Embryonic facial prominence (tissue), 1 donor: ENCODE measurements at regions not wholly inside any gene's neighbourhood (a gene's known extent, or its start where the extent isn't known, plus 50 kb on each side); places are given as distances from the start of the nearest gene placed in this dataset.
A peak's percentile ranks its signal among the peaks of the same experiment; 100 is the strongest.
"Not testable (repeated sequence)": the region's sequence is repeated elsewhere in the genome, so short reads cannot be mapped to it uniquely, and the experiment has no call there.

Experiments
- DNase-seq: peaks from one replicate; pipeline ENCODE4 v3.0.0-alpha.2; 2016; ENCODE audit errors: extremely low spot score

DNA sequence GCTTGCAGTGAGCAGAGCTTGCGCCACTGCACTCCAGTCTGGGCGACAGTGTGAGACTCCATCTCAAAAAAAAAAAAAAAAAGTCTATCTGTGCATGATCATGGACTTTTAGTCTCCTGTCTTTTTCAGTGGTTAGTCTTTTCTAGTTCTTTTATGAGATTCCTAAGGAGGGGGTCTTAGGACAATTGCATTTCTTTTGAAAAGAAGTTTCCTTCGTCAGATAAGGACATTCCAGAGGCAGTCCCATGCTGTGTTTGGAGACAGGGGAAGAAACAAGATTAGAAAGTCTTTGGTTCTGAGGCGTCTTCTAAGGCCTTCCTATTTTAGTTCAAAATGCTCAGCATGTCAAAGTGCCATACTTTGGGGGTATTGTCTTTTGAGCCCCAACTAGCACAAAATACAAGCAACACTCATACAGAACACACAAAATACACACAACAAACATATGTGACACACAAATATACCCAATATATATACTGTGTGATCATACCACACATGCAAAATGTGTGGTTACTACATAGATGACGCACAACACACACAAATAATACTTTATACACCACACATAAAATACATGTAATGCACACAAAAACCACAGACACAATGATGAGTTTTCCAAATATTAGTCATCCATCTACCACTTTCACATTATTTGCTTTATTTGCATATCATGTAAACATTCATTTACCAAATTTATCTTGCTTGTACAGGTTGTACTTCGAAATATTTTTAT is 394.5 kb downstream of the SPATA31D1 start:
- no peak for DNase-seq

GRCh38 chr9:82385633-82386032 is 397.1 kb downstream of the SPATA31D1 start:
- DNase-seq = no peak

DNA sequence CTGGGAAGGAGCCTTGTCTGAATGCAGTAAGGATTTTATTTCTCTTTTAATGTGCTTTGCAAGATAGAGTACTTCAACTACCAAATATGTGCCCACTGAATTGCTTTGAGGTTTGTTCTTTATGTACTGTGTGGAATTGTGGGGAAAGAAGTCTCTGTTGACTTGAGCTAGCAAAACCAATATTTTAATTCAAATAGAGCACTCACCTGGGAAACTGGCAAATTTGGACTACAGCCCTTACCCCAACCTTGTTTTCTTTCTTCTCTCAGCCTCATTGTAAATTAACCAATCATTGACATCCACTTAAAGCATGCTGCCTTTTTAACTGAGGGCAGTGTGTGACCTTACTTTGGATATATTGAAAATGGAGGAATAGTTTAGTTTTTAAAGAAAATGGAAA is 409.0 kb downstream of the SPATA31D1 start:
- DNase-seq = no peak

DNA sequence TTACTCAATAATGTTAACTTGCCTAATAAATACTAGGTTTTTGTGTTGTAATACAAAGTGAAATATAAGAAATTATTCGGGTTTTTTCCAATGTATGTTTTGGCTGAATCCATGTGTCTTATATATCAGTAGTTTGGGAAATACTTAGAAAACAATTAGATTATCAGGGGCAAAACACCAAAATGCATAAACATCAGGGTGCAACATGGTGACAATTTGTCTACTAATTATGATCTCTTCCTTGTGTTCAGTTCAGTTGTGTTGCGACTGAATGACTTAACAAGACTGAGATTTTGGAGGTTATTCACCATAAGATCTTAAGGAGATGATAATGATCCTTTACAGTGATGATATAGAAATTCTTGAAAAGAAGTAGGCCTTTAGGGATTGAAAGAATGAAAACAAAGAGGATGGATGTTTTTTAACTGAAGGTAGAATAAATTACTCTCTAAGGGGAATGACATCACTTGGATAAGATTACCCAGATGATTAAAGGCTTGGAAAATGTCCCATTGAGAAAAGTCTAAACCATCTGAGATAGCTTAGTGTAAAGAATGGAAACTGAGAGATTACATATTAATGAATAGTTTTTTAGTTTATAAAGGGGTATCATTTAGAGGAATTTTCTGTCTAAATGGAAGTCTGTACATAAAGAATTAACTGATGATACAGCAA is 415.8 kb downstream of the SPATA31D1 start:
- DNase-seq = no peak

GRCh38 chr9:82404881-82405280 is 416.3 kb downstream of the SPATA31D1 start:
- DNase-seq = no peak

DNA sequence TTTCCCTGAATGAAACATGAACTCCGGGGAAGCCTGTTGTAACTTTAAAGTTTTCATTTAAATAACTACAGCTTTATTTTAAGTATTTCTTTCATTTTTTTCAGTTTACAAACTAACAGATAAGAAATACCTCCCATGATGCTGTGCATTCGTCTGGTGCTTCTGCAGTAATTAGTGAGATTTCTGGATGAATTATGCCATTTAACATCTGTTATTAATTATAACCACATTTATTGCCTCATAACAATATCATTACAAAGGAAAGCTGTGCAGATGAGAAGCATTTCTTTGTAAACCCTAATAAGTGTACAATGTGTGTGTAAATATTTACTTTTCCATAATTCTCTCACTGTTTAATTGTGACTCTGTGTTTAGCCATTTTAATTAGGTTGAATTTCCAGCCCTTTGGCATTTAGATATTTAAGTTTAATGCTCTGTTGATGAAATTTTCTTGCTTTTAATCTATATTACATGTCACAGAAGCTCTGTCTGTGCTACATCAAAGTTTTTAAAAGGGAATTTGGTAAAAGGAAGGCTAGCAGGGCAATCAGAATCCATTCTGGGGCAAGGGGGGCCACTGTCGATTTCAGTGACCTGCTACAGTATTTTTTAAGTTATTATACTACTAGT is 418.0 kb downstream of the SPATA31D1 start:
- DNase-seq = no peak

DNA sequence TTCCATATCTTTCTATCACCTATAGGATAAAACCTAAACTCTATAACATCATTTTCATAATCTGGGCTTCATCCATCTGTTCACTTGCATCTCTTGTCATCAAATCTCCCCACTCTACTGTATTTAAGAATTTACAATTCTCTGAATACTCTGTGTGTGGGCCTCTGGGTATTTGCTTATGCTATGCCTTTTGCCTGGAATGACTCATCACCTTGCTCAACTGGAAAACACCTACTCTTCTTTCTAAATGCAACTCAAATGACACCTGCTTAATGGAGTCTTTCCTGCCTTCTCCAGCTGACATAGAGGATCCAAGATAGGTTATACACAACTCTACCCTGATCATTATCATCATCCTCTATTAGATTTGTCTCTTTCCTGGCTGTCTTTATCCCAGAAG is 421.7 kb downstream of the SPATA31D1 start:
- no peak for DNase-seq

DNA sequence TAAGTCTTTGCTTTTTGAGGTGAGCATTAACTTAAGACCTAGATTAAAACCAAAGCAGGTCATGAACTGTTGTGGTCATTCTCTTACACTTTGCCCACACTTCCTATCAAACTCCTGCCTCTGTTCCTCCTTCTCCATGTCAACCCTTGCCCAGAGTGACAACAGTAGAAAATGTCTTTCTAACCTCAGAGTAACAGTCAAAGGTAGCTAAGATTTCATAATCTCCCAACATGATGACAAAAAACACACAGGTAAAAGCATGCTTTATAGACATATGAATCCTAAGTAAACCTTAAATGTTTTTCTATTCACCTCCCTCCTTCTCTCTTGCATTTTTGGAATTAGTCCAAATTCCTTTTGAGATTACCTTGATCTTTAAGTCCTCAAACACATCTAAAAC is 422.3 kb downstream of the SPATA31D1 start:
- DNase-seq = no peak

GRCh38 chr9:82412586-82413305 is 424.2 kb downstream of the SPATA31D1 start:
- no peak for DNase-seq

DNA sequence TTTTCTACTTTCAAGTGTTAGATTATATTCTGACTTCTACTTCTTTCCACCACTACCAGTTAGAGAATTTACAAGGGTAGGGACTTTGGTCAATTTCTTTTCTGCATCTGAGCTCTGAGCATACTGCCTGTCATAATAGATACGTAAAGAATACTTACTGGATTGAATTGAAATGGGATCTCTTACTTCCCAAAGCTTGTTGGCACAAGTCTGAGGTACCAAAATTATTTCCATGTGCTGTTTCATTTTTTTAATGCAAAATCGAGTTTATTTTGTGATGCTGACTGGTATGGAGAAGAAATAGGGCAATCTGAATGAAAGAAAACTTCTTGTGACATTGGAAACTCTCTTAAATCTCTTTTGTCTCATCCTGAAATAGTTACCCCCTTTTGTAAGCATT is 428.9 kb downstream of the SPATA31D1 start:
- DNase-seq = peak; percentile 27

- no peak for DNase-seq
Observed at GRCh38 chr9:82418334-82418733, 429.8 kb downstream of the SPATA31D1 start.

- DNase-seq = no peak
Observed at GRCh38 chr9:82419696-82420486, 431.3 kb downstream of the SPATA31D1 start.

DNA sequence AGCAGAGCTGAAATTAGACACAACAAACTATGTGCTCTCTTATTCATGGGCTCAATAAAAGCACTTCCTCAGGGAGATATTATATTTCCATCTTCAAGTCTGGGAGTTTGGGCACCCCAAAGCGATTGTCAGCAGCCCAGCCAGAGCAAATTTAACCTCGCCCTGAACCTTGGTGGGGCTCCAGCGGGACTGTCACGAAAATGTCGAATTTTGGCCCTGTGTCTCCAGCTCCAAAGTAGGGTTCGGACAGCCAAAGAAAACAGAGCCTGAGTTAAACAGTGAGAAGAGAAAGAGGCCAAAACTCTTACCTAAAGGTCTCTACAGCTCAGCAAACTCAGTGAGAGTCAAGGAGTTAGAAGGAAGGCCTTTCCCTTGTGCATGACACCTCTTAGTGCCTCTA is 432.9 kb downstream of the SPATA31D1 start:
- DNase-seq = no peak

- DNase-seq = no peak
Observed at GRCh38 chr9:82423700-82424099, 435.1 kb downstream of the SPATA31D1 start.

DNA sequence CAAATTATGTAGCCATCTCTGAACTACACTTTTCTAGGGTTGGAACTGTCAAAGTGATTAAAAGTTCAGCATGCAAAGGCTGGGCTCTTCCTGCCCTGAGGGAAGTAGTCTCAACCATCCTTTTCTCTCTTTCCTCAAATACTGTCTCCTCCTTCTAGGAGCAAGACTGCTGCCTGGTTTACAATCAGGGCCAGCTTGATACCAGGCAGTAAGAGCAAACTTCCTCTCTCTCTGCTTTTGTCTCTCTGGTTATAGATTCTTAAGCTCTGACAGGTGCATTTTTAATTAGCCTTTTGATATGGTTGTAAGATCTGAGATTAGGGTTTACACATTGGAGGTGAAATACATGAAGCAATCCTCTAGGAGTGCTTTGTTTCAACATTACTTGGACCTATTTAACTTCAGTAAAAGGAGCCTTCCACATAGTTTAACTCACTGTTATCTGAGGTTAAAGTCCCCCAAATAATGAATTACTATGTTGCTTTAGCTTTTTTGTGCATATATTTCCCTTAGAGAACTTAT is 436.1 kb downstream of the SPATA31D1 start:
- DNase-seq = no peak

GRCh38 chr9:82431121-82431520 is 442.5 kb downstream of the SPATA31D1 start:
- no peak for DNase-seq

GRCh38 chr9:82433290-82433931 is 444.8 kb downstream of the SPATA31D1 start:
- DNase-seq = not testable (repeated sequence)

GRCh38 chr9:82436475-82436874 is 447.9 kb downstream of the SPATA31D1 start:
- DNase-seq = no peak

DNA sequence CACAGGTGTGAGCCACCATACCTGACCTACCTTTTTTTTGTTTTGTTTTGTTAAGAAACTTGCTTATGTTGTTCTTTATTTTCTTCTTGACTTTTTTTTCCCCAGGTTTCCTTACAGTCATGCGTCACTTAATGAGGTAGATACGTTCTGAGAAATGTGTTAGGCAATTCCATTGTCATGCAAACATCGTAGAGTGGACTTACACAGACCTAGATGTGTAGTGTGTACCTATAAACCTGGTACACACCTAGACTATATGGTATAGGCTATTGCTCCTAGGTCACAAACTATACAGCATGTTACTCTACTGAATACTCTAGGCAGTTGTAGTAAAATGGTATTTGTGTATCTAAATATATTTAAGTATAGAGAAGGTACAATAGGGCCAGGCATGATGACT is 448.6 kb downstream of the SPATA31D1 start:
- not testable (repeated sequence) for DNase-seq

DNA sequence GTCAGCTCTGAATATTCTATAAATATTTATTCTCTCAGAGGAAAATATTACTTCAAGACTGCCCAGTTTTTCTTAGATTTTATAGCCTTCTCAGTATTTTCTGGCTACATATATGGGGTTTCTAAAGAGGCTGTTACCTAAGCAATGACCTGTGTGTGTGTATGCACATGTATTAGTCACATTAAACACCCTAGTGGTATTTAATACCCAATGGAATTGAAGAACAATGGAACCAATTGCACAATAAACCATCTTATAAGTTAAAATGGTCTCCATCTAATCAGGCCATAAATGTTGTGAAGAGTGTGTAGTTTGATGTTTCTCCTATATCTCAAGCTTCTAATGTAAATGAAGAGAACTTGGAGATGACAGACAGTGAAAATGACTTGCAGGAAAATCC is 450.0 kb downstream of the SPATA31D1 start:
- no peak for DNase-seq

- no peak for DNase-seq
Observed at GRCh38 chr9:82443312-82443711, 454.7 kb downstream of the SPATA31D1 start.
